Thyroid gland (tissue), 4 donors: ENCODE measurements at regions not wholly inside any gene's neighbourhood (a gene's known extent, or its start where the extent isn't known, plus 50 kb on each side); places are given as distances from the start of the nearest gene placed in this dataset.

Source experiments
- CTCF ChIP-seq, 6 experiments: fragments of 200-600 bp in 3 of 6; fragments of 450-650 bp in 3 of 6; sonication (generic) in 3 of 6; IDR thresholded peaks; one replicate each; pipeline ENCODE4 v1.5.1; 2016 to 2019; ENCODE audit warnings: antibody characterized with exemption in 6 of 6, mild to moderate bottlenecking in 2 of 6, inconsistent platforms in 1 of 6, moderate library complexity in 1 of 6
- POLR2A ChIP-seq, 2 donors: fragments of 450-650 bp; IDR thresholded peaks; one replicate each; pipeline ENCODE4 v1.6.1; 2017; ENCODE audit warnings: antibody characterized with exemption in 2 of 2, mild to moderate bottlenecking in 2 of 2, moderate library complexity in 1 of 2

GRCh38 chrX:40307871-40308270 lies 210.1 kb upstream of the BCOR start:
- TF ChIP-seq CTCF (IDR thresholded peaks at IDR 0.05) (no peak), POLR2A (IDR thresholded peaks at IDR 0.05) (no peak)
